GM23338 (cell line): ENCODE measurements at regions not wholly inside any gene's neighbourhood (a gene's known extent, or its start where the extent isn't known, plus 50 kb on each side); places are given as distances from the start of the nearest gene placed in this dataset.
"Not testable (repeated sequence)": the region's sequence is repeated elsewhere in the genome, so short reads cannot be mapped to it uniquely, and the experiment has no call there.

Experiments
- ATAC-seq: fragments of 200-7000 bp; cut with Tn5 transposase; 3 replicates; pipeline ENCODE4 v1.9.1; 2020
- DNase-seq: peaks from one replicate; pipeline ENCODE4 v3.0.0-alpha.2; 2015; ENCODE audit warnings: low spot score
- H2AFZ ChIP-seq: fragments of 200-600 bp; sonication (generic); 2 replicates; pipeline ENCODE4 v1.8.0; 2016; ENCODE audit warnings: antibody characterized with exemption, mild to moderate bottlenecking, moderate library complexity
- H3F3A ChIP-seq: fragments of 200-600 bp; sonication (generic); replicated peaks from 2 replicates; pipeline ENCODE4 v1.8.0; 2017; ENCODE audit warnings: antibody characterized with exemption, mixed run types, low read depth
- H3K27ac ChIP-seq: fragments of 200-600 bp; sonication (generic); 2 replicates; pipeline ENCODE4 v1.6.1; 2016; ENCODE audit warnings: low read depth
- H3K27me3 ChIP-seq: fragments of 200-600 bp; sonication (generic); 2 replicates; pipeline ENCODE4 v1.8.0; 2016; ENCODE audit warnings: mild to moderate bottlenecking, mixed run types, moderate library complexity; ENCODE audit not compliant: insufficient read depth
- H3K36me3 ChIP-seq: fragments of 200-600 bp; sonication (generic); 2 replicates; pipeline ENCODE4 v1.8.0; 2016; ENCODE audit warnings: mild to moderate bottlenecking; ENCODE audit not compliant: insufficient read depth
- H3K4me1 ChIP-seq: fragments of 200-600 bp; sonication (generic); 2 replicates; pipeline ENCODE4 v1.8.0; 2016; ENCODE audit warnings: mild to moderate bottlenecking, moderate library complexity; ENCODE audit not compliant: insufficient read depth
- H3K4me2 ChIP-seq: fragments of 200-600 bp; sonication (generic); 2 replicates; pipeline ENCODE4 v1.7.1; 2017; ENCODE audit warnings: mixed run types
- H3K4me3 ChIP-seq: fragments of 200-600 bp; sonication (generic); 2 replicates; pipeline ENCODE4 v1.6.1; 2016; ENCODE audit warnings: mixed run types
- H3K79me2 ChIP-seq: fragments of 200-600 bp; sonication (generic); replicated peaks from 2 replicates; pipeline ENCODE4 v1.8.0; 2017; ENCODE audit warnings: mild to moderate bottlenecking; ENCODE audit not compliant: insufficient read depth
- H3K9me2 ChIP-seq: fragments of 200-600 bp; sonication (generic); 2 replicates; pipeline ENCODE4 v1.8.0; 2017; ENCODE audit not compliant: insufficient read depth
- H4K20me1 ChIP-seq: fragments of 200-600 bp; sonication (generic); replicated peaks from 2 replicates; pipeline ENCODE4 v1.8.0; 2017; ENCODE audit warnings: mild to moderate bottlenecking; ENCODE audit not compliant: insufficient read depth
- H3K27ac Mint-ChIP-seq: 2 replicates; pipeline ENCODE4 v1.8.0; 2020; ENCODE audit warnings: inconsistent platforms, mild to moderate bottlenecking, moderate library complexity, mixed read lengths
- H3K27me3 Mint-ChIP-seq: 3 replicates; pipeline ENCODE4 v1.8.0; 2022; ENCODE audit warnings: low read depth, mild to moderate bottlenecking, moderate library complexity, mixed read lengths, inconsistent platforms; ENCODE audit not compliant: insufficient read depth, poor library complexity
- H3K36me3 Mint-ChIP-seq: 3 replicates; pipeline ENCODE4 v1.8.0; 2021; ENCODE audit warnings: low read depth, mild to moderate bottlenecking, inconsistent platforms, moderate library complexity, mixed read lengths
- H3K4me1 Mint-ChIP-seq: 3 replicates; pipeline ENCODE4 v1.8.0; 2020; ENCODE audit warnings: mild to moderate bottlenecking, inconsistent platforms, mixed read lengths
- H3K4me3 Mint-ChIP-seq: 3 replicates; pipeline ENCODE4 v1.8.0; 2021; ENCODE audit warnings: moderate library complexity, mild to moderate bottlenecking, inconsistent platforms, mixed read lengths
- H3K9me3 Mint-ChIP-seq: 3 replicates; pipeline ENCODE4 v1.8.0; 2020; ENCODE audit warnings: moderate library complexity, mild to moderate bottlenecking, inconsistent platforms, mixed read lengths
- EZH2 ChIP-seq: fragments of 200-600 bp; sonication (generic); IDR thresholded peaks from one replicate; pipeline ENCODE4 v1.8.0; 2017; ENCODE audit warnings: antibody characterized with exemption, mild to moderate bottlenecking, low read depth; ENCODE audit not compliant: unreplicated experiment
- EZH2phosphoT487 ChIP-seq: fragments of 200-600 bp; sonication (generic); IDR thresholded peaks from one replicate; pipeline ENCODE4 v1.8.1; 2018; ENCODE audit warnings: antibody characterized with exemption; ENCODE audit not compliant: unreplicated experiment
- NANOG ChIP-seq: IDR thresholded peaks from 2 replicates; pipeline ENCODE4 v1.6.1; 2016; ENCODE audit warnings: antibody characterized with exemption, borderline replicate concordance
- POLR2AphosphoS5 ChIP-seq: IDR thresholded peaks from 2 replicates; pipeline ENCODE4 v1.6.1; 2016; ENCODE audit warnings: antibody characterized with exemption, low read depth
- STAT1 ChIP-seq: IDR thresholded peaks from one replicate; pipeline ENCODE4 v1.6.1; 2016; ENCODE audit warnings: antibody characterized with exemption; ENCODE audit not compliant: unreplicated experiment
- TF ChIP-seq, protein P1 (sequence below), 2 experiments: fragments of 200-600 bp in 1 of 2; sonication (generic) in 1 of 2; conservative IDR thresholded peaks; 2 replicates each; pipeline versions ENCODE4 v1.5.1 to v1.6.1; 2016 to 2017; ENCODE audit warnings: antibody characterized with exemption in 2 of 2, low read depth in 2 of 2, mild to moderate bottlenecking in 2 of 2, moderate library complexity in 1 of 2

DNA sequence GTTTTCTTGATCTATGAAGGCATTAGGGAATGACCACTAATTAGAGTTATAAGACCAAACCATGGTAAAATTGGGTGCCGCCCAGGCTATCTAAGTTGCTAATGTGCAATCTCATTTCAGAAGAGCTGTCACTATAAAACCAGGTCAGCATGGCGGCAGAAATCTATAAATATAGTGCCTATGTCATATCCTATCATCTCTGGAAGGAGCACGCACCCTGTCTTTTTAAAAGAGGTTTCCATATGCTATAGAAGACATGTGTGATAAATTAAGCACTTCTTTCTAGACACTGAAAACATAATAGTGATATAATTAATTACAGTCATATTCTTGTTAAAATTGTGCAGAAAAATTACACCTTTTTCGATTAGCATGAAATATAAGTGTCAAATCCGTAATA, 152.0 kb upstream of the MDFIC2 start:
- H4K20me1 ChIP-seq, result no peaks in the 10 kb centered on the region
- no peak overlapping the region for H3K4me2 ChIP-seq
- no peaks in the 10 kb centered on the region for H3K27me3 ChIP-seq
- no peaks in the 10 kb centered on the region; the same call in 2 of the 3 replicates for H3K4me1 Mint-ChIP-seq
- H2AFZ ChIP-seq, result no peak overlapping the region
- no peaks in the 10 kb centered on the region for H3F3A ChIP-seq
- H3K9me3 Mint-ChIP-seq, result peaks cover 16% of the 10 kb centered on the region; the same call in 2 of the 3 replicates
- no peak overlapping the region for H3K4me3 ChIP-seq
- no peak for ATAC-seq
- H3K4me1 ChIP-seq, result no peaks in the 10 kb centered on the region
- no peak overlapping the region for H3K4me3 Mint-ChIP-seq
- H3K36me3 Mint-ChIP-seq, result peaks cover 12% of the 10 kb centered on the region
- no peaks in the 10 kb centered on the region for H3K36me3 ChIP-seq
- peaks cover 3% of the 10 kb centered on the region for H3K27me3 Mint-ChIP-seq
- H3K9me2 ChIP-seq, result no peaks in the 10 kb centered on the region
- DNase-seq, result no peak
- no peak overlapping the region for H3K27ac Mint-ChIP-seq
- H3K27ac ChIP-seq, result no peak overlapping the region
- TF ChIP-seq, protein P1, sequence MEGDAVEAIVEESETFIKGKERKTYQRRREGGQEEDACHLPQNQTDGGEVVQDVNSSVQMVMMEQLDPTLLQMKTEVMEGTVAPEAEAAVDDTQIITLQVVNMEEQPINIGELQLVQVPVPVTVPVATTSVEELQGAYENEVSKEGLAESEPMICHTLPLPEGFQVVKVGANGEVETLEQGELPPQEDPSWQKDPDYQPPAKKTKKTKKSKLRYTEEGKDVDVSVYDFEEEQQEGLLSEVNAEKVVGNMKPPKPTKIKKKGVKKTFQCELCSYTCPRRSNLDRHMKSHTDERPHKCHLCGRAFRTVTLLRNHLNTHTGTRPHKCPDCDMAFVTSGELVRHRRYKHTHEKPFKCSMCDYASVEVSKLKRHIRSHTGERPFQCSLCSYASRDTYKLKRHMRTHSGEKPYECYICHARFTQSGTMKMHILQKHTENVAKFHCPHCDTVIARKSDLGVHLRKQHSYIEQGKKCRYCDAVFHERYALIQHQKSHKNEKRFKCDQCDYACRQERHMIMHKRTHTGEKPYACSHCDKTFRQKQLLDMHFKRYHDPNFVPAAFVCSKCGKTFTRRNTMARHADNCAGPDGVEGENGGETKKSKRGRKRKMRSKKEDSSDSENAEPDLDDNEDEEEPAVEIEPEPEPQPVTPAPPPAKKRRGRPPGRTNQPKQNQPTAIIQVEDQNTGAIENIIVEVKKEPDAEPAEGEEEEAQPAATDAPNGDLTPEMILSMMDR (conservative IDR thresholded peaks at IDR 0.05; ENCODE audit: low read depth in 2 of 2), result no peak
- no peak for TF ChIP-seq EZH2phosphoT487
- no peaks in the 10 kb centered on the region for H3K79me2 ChIP-seq

DNA sequence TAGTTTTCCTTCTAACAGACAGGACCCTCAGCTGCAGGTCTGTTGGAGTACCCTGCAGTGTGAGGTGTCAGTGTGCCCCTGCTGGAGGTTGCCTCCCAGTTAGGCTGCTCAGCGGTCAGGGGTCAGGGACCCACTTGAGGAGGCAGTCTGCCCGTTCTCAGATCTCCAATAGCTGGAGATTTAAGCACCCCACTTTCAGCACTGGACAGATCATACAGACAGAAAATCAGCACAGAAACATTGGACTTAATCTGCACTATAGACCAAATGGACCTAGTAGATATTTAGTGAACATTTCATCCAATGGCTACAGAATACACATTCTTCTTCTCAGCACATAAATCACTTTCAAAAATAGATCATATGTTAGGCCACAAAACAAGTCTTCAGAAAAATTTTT, 137.8 kb upstream of the MDFIC2 start:
- H4K20me1 ChIP-seq, H3F3A ChIP-seq, H2AFZ ChIP-seq, H3K27ac Mint-ChIP-seq, H3K4me3 Mint-ChIP-seq, H3K4me1 Mint-ChIP-seq, ATAC-seq, H3K79me2 ChIP-seq, H3K27me3 ChIP-seq, H3K27me3 Mint-ChIP-seq, H3K9me2 ChIP-seq, H3K4me3 ChIP-seq, H3K4me2 ChIP-seq, H3K4me1 ChIP-seq, DNase-seq, H3K36me3 ChIP-seq, H3K27ac ChIP-seq: not testable (repeated sequence)
- H3K9me3 Mint-ChIP-seq, result peaks cover 41% of the 10 kb centered on the region
- H3K36me3 Mint-ChIP-seq, result peaks cover 17% of the 10 kb centered on the region; the same call in 2 of the 3 replicates

DNA sequence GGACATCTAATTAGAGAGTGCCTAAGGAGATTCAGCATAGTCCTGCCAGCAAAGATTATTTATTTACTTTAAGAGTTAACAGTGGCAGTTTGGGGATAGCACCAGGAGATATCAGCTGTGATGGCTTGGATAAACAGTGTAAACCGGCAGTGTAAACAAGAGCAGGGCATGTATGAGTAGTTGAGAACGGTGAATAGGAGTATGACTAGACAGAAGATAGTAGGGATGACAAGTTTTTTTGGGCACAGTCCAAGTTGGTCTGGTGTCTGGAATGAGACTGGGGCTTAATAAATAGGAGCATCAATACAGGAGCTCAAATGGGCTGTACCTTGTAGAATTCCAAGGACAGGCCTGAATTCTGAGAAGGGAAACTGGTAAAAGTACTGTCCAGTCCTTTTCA, 123.0 kb upstream of the MDFIC2 start:
- not testable (repeated sequence) for H3K79me2 ChIP-seq, H3K27me3 ChIP-seq, H4K20me1 ChIP-seq, H3K4me2 ChIP-seq, H3K27ac ChIP-seq, H2AFZ ChIP-seq, H3K36me3 ChIP-seq, H3K27ac Mint-ChIP-seq, H3K27me3 Mint-ChIP-seq, H3F3A ChIP-seq, ATAC-seq, H3K9me2 ChIP-seq, DNase-seq, H3K4me3 ChIP-seq, H3K4me3 Mint-ChIP-seq
- H3K9me3 Mint-ChIP-seq, result peaks cover 42% of the 10 kb centered on the region
- H3K4me1 Mint-ChIP-seq, result peaks cover 18% of the 10 kb centered on the region
- H3K36me3 Mint-ChIP-seq, result peaks cover 44% of the 10 kb centered on the region
- H3K4me1 ChIP-seq, result peaks cover 12% of the 10 kb centered on the region; the same call in 1 of the 2 replicates

DNA sequence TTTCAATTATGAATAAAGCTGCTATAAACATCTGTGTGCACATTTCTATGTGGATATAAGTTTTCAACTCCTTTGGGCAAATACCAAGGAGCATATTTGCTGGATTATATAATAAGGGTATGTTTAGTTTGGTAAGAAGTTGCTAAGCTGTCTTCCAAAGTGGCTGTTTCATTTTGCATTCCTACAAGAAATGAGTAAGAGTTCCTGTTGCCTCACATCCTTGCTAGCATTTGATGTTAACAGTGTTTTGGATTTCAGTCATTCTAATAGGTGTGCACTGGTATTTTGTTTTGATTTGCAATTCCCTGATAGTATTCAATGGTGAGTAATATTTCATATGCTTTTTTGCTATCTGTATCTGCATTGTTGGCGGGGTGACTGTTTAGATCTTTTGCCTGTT, 120.7 kb upstream of the MDFIC2 start:
- no peaks in the 10 kb centered on the region for H3F3A ChIP-seq
- Mint-ChIP-seq H3K4me3 (no peak overlapping the region), H3K27ac (no peak overlapping the region), H3K9me3 (peaks cover 19% of the 10 kb centered on the region), H3K36me3 (peaks cover 22% of the 10 kb centered on the region), H3K27me3 (peaks cover 5% of the 10 kb centered on the region), H3K4me1 (peaks cover 18% of the 10 kb centered on the region)
- no peak for ATAC-seq
- no peak for DNase-seq
- no peaks in the 10 kb centered on the region for H3K79me2 ChIP-seq
- H3K27ac ChIP-seq, result no peak overlapping the region
- H2AFZ ChIP-seq, result no peak overlapping the region
- no peak overlapping the region for H3K4me2 ChIP-seq
- no peak overlapping the region for H3K4me3 ChIP-seq
- no peaks in the 10 kb centered on the region for H3K36me3 ChIP-seq
- H3K27me3 ChIP-seq, result no peaks in the 10 kb centered on the region
- peaks cover 12% of the 10 kb centered on the region; the same call in 1 of the 2 replicates for H3K4me1 ChIP-seq
- no peaks in the 10 kb centered on the region for H4K20me1 ChIP-seq
- 0 out of 2 replicates have a peak, but pooled peaks cover 4% of the 10 kb centered on the region for H3K9me2 ChIP-seq
- no peak for TF ChIP-seq POLR2AphosphoS5
- TF ChIP-seq NANOG, result no peak
- TF ChIP-seq, protein P1 (conservative IDR thresholded peaks at IDR 0.05; ENCODE audit: low read depth in 2 of 2), result no peak
- TF ChIP-seq STAT1, result no peak
- TF ChIP-seq EZH2, result no peak
